HG02852 (cell line): ENCODE measurements at regions not wholly inside any gene's neighbourhood (a gene's known extent, or its start where the extent isn't known, plus 50 kb on each side); places are given as distances from the start of the nearest gene placed in this dataset.
"Not testable (repeated sequence)": the region's sequence is repeated elsewhere in the genome, so short reads cannot be mapped to it uniquely, and the experiment has no call there.

Source experiments
- ATAC-seq: cut with Tn5 transposase; IDR thresholded peaks from one replicate; pipeline ENCODE4 v1.9.1; 2021; ENCODE audit warnings: mild to moderate bottlenecking, moderate library complexity; ENCODE audit not compliant: unreplicated experiment

GRCh38 chr16:13453325-13453724, 466.6 kb upstream of the ERCC4 start:
- no peak for ATAC-seq

GRCh38 chr16:13453938-13454553, 465.9 kb upstream of the ERCC4 start:
- no peak for ATAC-seq

DNA sequence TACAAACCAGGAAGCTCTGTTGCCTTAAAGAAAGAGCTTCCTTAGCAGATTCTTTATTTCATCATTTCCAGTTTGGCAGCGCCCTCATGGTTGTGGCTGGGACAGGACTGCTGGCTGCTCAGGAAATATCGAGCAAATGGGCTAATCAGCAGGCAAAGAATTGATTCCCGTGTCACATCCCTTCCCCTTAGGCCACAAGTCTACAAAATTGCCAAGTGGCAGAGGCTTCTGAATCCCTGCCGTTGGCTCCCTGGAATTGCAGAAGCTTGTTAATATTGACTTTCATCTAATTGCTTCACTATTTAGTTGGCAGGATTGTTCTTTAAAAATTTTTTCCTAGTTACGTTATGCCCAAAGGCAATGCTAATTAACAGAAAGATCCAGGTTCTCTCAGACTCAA, 456.3 kb upstream of the ERCC4 start:
- ATAC-seq: no peak

GRCh38 chr16:13471036-13471435, 448.9 kb upstream of the ERCC4 start:
- ATAC-seq: no peak

DNA sequence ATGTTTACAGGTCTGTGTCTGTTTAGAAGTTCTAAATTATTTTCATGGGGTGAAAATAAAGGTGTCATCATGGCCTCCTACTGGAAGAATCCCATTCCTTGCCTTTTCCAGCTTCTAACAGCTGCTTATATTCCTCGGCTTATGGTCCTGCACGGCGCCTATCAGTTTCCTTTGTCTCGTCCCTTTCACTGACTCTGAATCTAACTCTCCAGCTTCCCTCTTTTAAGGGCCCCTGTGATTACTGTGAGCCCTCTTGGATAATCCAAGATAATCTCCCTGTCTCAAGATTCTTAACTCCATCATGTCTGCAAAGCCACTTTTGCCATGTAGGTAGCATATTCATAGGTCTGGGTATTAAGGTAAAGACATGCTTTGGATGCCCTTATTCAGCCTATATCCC, 441.0 kb upstream of the ERCC4 start:
- ATAC-seq: no peak

DNA sequence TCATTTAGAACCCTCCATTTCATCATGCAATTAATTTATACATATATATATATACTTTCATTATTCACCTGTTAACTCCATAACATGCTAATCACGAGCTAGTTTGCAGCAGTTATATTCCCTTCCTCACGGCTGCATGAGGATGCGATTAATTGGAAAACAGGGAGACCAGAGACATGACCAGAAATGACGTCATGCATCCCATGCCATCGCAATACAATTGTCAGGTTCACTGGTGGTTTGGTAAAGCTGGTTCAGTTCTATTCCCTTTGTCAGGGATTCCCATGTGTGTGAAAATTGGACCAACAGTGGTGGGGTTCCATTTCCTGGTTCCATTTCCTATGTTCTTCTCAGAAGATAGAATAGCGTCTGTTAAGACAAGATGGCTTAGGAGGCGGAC, 440.4 kb upstream of the ERCC4 start:
- no peak for ATAC-seq

DNA sequence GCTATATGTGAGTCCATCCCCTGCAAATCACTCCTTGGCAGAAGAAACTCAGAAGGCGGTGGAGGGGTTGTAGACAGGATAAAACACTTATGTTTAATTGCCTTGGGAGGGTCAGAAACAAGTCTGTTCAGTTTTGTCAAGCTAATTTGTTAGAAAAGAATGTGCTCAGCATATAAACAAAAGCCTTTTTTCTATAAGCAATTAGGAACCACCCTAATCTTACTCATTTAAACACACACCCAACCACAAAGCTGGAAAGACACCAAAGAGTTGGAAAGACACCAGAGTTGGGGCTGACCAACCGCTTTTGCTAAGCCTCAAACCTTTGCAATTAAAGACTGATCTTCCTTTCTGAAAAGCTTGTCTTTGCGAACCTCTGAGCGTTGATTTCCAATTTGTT, 439.2 kb upstream of the ERCC4 start:
- no peak for ATAC-seq

GRCh38 chr16:13483121-13483520, 436.8 kb upstream of the ERCC4 start:
- no peak for ATAC-seq

- not testable (repeated sequence) for ATAC-seq
Observed at GRCh38 chr16:13489416-13489815, 430.5 kb upstream of the ERCC4 start.

- ATAC-seq: no peak
Observed at GRCh38 chr16:13492046-13492445, 427.9 kb upstream of the ERCC4 start.

GRCh38 chr16:13503960-13504635, 415.9 kb upstream of the ERCC4 start:
- no peak for ATAC-seq

DNA sequence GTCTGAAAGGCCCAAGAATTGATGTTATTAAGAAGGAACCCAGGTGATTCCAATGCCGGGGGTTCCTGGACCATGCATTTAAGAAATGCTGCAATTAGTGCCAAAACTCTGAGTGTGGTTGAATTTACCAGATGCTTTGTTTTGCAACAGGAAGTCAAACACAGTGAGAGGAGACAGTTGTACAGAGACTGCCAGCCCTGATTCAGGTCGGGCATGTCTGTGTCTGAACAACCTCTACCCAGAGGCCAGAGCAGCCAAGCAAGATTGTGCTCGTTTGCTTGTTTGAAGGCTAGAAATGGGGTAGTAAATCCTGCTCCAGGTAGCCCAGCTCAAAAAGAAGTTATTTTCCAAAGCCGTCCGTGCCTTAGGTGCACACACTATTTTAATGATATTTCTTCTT, 412.4 kb upstream of the ERCC4 start:
- no peak for ATAC-seq

DNA sequence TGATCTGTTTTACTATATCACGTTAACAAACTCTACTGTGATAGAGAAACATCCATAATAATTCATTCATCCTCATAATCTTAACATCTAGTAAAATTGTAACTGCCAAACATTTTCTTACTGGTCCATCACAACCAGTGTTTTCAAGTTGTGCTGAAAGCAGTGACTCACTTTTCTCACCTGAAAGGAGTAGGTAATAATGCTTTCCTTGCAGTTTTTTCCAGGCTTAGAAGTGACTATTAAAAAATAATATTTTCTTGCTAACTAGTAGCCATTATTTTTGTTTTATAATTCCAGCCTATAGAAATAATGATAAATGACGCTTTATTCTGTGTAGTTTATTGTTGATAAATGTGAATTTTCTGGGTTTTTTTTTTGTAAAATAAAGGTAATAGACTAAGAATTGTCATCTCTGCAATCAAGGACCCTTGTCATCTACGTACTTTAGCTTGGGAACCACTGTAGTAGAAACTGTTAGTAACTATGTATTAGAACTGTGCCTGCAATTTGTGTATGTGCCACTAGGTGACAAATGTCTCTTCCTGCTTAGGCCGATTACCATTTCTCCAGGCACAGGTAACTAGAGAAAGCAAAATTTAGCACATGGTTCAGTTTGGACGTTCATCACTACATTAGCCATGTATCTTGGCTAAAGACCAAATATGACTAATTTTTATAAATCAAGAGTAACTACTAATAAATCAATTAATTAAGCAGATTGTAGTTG, 409.4 kb upstream of the ERCC4 start:
- no peak for ATAC-seq

- no peak for ATAC-seq
Observed at GRCh38 chr16:13517841-13518240, 402.1 kb upstream of the ERCC4 start.

DNA sequence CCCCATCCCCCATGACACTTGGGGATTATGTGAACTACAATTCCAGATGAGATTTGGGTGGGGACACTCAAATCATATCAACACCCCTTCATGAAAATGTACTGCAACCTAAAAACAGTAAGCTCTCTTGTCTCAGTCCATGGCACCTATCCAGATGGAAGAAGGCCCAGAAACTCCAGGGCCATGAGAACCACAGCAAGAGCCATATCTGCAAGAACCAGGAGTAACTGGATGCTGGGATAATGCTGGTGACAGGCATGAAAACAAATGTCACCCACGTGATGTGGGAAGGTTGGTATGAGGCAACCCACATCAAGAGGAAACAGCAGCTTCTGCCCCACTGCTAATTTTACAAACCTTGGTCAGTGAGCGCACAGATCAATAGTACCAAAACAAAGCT, 400.1 kb upstream of the ERCC4 start:
- no peak for ATAC-seq

GRCh38 chr16:13521356-13521755, 398.6 kb upstream of the ERCC4 start:
- no peak for ATAC-seq

- ATAC-seq: no peak
Observed at GRCh38 chr16:13527332-13527731, 392.6 kb upstream of the ERCC4 start.

DNA sequence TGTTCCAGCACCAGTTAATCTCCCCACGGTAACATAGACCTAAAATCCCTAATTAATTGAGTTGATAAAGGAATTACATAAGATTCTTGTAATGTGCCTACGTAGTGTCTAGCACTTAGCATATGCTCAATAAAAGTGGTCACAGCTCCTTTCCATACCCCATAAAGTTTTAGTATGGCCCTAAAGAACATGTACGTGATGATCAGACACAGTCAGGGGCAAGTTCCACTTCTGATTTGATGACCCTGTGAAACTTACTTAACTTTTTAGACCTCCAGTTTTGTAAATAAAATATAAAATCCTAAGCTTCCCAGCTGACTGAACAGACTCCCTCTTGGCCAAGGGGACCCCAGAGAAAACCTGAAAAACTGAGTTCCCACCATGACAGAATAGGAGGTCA, 391.3 kb upstream of the ERCC4 start:
- ATAC-seq: no peak

GRCh38 chr16:13529193-13529982, 390.6 kb upstream of the ERCC4 start:
- ATAC-seq: no peak

DNA sequence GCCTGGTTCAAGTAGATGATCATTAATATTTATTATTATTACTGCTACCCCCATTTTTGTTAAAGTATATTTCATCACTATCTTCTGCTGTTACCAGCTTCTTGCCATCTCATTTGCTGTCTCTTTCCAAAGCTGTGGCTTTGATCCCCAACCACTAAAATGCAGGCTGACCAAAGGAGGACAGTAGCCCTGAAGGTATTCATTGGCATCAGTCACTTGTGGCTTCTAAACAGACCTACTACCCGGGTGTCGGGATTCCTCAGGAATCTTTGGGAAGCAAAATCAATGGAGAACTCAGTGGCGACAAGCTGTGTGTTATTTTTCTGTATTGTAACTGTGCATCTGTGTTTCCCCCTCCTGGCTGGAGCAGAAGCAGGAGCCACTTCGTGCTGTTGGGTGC, 379.2 kb upstream of the ERCC4 start:
- no peak for ATAC-seq

GRCh38 chr16:13542284-13542683, 377.7 kb upstream of the ERCC4 start:
- no peak for ATAC-seq

DNA sequence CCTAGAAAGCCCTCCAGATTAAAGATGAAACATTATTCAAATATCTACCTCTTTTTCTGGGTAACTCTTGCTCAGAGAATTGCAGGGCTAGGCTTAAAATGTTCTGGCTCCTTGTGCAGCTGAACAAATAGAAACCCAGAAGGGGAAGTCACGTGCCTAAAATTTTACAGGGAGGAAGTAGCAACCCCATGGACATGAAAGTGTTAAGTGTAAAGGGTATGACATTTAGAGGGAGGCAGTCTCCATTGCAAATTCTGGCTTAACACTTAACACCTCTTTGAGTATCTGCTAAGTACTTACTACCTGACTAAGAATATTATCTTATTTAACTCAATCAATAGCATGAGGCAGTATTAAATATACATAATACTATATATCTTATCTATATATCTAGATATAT, 376.1 kb upstream of the ERCC4 start:
- ATAC-seq: no peak
